H9 (cell line): ENCODE measurements at regions not wholly inside any gene's neighbourhood (a gene's known extent, or its start where the extent isn't known, plus 50 kb on each side); places are given as distances from the start of the nearest gene placed in this dataset.

Experiments used
- DNase-seq: peaks from one replicate; pipeline ENCODE4 v3.0.0-alpha.2; 2017
- H2AFZ ChIP-seq: one replicate; pipeline ENCODE4 v1.6.1; 2013; ENCODE audit warnings: mild to moderate bottlenecking, low read length, control low read depth, moderate library complexity
- H2AK5ac ChIP-seq: 2 replicates; pipeline ENCODE4 v1.6.1; 2013; ENCODE audit warnings: low read length, control low read depth, mixed read lengths; ENCODE audit not compliant: insufficient read length
- H2BK120ac ChIP-seq: one replicate; pipeline ENCODE4 v1.6.1; 2013; ENCODE audit warnings: low read depth, mild to moderate bottlenecking, low read length, control low read depth, inconsistent platforms; ENCODE audit not compliant: poor library complexity, severe bottlenecking
- H2BK12ac ChIP-seq: 2 replicates; pipeline ENCODE4 v1.6.1; 2013; ENCODE audit warnings: low read length, control low read depth, mixed read lengths, low read depth; ENCODE audit not compliant: insufficient read length
- H2BK15ac ChIP-seq: 2 replicates; pipeline ENCODE4 v1.6.1; 2013; ENCODE audit warnings: low read depth, low read length, control low read depth
- H2BK20ac ChIP-seq: one replicate; pipeline ENCODE4 v1.6.1; 2013; ENCODE audit warnings: low read depth, mild to moderate bottlenecking, low read length, control low read depth, inconsistent platforms; ENCODE audit not compliant: poor library complexity, severe bottlenecking
- H2BK5ac ChIP-seq: 2 replicates; pipeline ENCODE4 v1.6.1; 2013; ENCODE audit warnings: low read length, control low read depth, mixed read lengths; ENCODE audit not compliant: insufficient read length
- H3K14ac ChIP-seq: 2 replicates; pipeline ENCODE4 v1.6.1; 2013; ENCODE audit warnings: low read length, control low read depth; ENCODE audit not compliant: insufficient read depth
- H3K18ac ChIP-seq: 2 replicates; pipeline ENCODE4 v1.6.1; 2013; ENCODE audit warnings: low read depth, mild to moderate bottlenecking, mixed read lengths, low read length, control low read depth; ENCODE audit not compliant: insufficient read length
- H3K23ac ChIP-seq: 2 replicates; pipeline ENCODE4 v1.6.1; 2013; ENCODE audit warnings: low read length, control low read depth, mixed read lengths, low read depth; ENCODE audit not compliant: insufficient read length
- H3K23me2 ChIP-seq: 2 replicates; pipeline ENCODE4 v1.6.1; 2013; ENCODE audit warnings: low read depth, mild to moderate bottlenecking, mixed read lengths, low read length, control low read depth; ENCODE audit not compliant: insufficient read length, poor library complexity, severe bottlenecking
- H3K27ac ChIP-seq: 2 replicates; pipeline ENCODE4 v1.5.1; 2013; ENCODE audit warnings: low read length, control low read depth, mixed read lengths, low read depth; ENCODE audit not compliant: insufficient read length
- H3K27me3 ChIP-seq: 2 replicates; pipeline ENCODE4 v1.6.1; 2013; ENCODE audit warnings: low read length, control low read depth, inconsistent platforms; ENCODE audit not compliant: insufficient read depth
- H3K4ac ChIP-seq: 2 replicates; pipeline ENCODE4 v1.6.1; 2013; ENCODE audit warnings: low read depth, mild to moderate bottlenecking, control low read depth, inconsistent platforms, low read length, moderate library complexity
- H3K4me1 ChIP-seq: 2 replicates; pipeline ENCODE4 v1.6.1; 2013; ENCODE audit warnings: low read length, control low read depth, inconsistent platforms; ENCODE audit not compliant: insufficient read depth
- H3K4me2 ChIP-seq: 2 replicates; pipeline ENCODE4 v1.6.1; 2013; ENCODE audit warnings: low read length, control low read depth, mixed read lengths; ENCODE audit not compliant: insufficient read length, insufficient read depth
- H3K56ac ChIP-seq: 2 replicates; pipeline ENCODE4 v1.6.1; 2013; ENCODE audit warnings: low read depth, mild to moderate bottlenecking, mixed read lengths, low read length, control low read depth; ENCODE audit not compliant: insufficient read length
- H3K79me1 ChIP-seq: 2 replicates; pipeline ENCODE4 v1.6.1; 2013; ENCODE audit warnings: low read depth, mild to moderate bottlenecking, moderate library complexity, low read length, control low read depth, inconsistent platforms; ENCODE audit not compliant: insufficient read depth, poor library complexity, severe bottlenecking
- H3K79me2 ChIP-seq: 2 replicates; pipeline ENCODE4 v1.6.1; 2013; ENCODE audit warnings: low read length, control low read depth, inconsistent platforms; ENCODE audit not compliant: insufficient read depth
- H3K9ac ChIP-seq: 2 replicates; pipeline ENCODE4 v1.6.1; 2013; ENCODE audit warnings: low read length, control low read depth, mixed read lengths; ENCODE audit not compliant: insufficient read length; ENCODE audit errors: extremely low read depth
- H3K9me3 ChIP-seq: one replicate; pipeline ENCODE4 v1.6.1; 2013; ENCODE audit warnings: low read depth, low read length, inconsistent platforms; ENCODE audit not compliant: control insufficient read depth
- H3T11ph ChIP-seq: one replicate; pipeline ENCODE4 v1.6.1; 2013; ENCODE audit warnings: mild to moderate bottlenecking, low read length, control low read depth, inconsistent platforms
- H4K20me1 ChIP-seq: one replicate; pipeline ENCODE4 v1.6.1; 2013; ENCODE audit not compliant: control insufficient read depth, insufficient read length, insufficient read depth
- H4K5ac ChIP-seq: 2 replicates; pipeline ENCODE4 v1.6.1; 2013; ENCODE audit warnings: low read depth, mild to moderate bottlenecking, mixed read lengths, low read length, control low read depth; ENCODE audit not compliant: insufficient read length
- H4K8ac ChIP-seq: replicated peaks from 2 replicates; pipeline ENCODE4 v1.6.1; 2013; ENCODE audit warnings: low read length, control low read depth, mixed read lengths, low read depth; ENCODE audit not compliant: insufficient read length
- H4K91ac ChIP-seq: 2 replicates; pipeline ENCODE4 v1.6.1; 2013; ENCODE audit warnings: low read depth, mild to moderate bottlenecking, moderate library complexity, mixed read lengths, low read length, control low read depth; ENCODE audit not compliant: insufficient read length
- H3K27ac Mint-ChIP-seq, 3 experiments: 2 replicates in 2 of 3; 3 replicates in 1 of 3; pipeline ENCODE4 v1.8.0; 2020 to 2021; ENCODE audit warnings: mixed read lengths in 3 of 3, mild to moderate bottlenecking in 1 of 3, moderate library complexity in 1 of 3
- H3K27me3 Mint-ChIP-seq: 2 replicates; pipeline ENCODE4 v1.8.0; 2021; ENCODE audit warnings: low read depth, mild to moderate bottlenecking, moderate library complexity, mixed read lengths
- H3K36me3 Mint-ChIP-seq, 3 experiments: 2 replicates in 2 of 3; 3 replicates in 1 of 3; pipeline ENCODE4 v1.8.0; 2020 to 2021; ENCODE audit warnings: low read depth in 3 of 3, mixed read lengths in 3 of 3; ENCODE audit not compliant: insufficient read depth in 1 of 3
- H3K4me1 Mint-ChIP-seq, 2 experiments: 2 replicates each; pipeline ENCODE4 v1.8.0; 2020; ENCODE audit warnings: mixed read lengths in 2 of 2
- H3K4me3 Mint-ChIP-seq, 2 experiments: 2 replicates in 1 of 2; 3 replicates in 1 of 2; pipeline ENCODE4 v1.8.0; 2020 to 2021; ENCODE audit warnings: mild to moderate bottlenecking in 2 of 2, mixed read lengths in 2 of 2, moderate library complexity in 1 of 2
- H3K9me3 Mint-ChIP-seq, 2 experiments: 2 replicates in 1 of 2; 3 replicates in 1 of 2; pipeline ENCODE4 v1.8.0; 2020; ENCODE audit warnings: mild to moderate bottlenecking in 2 of 2, mixed read lengths in 2 of 2, moderate library complexity in 1 of 2
- WGBS: extraction: QIAGEN DNeasy Blood & Tissue Kit; methylation state at CpG from one replicate; pipeline ENCODE4 v1.1.7; 2013; ENCODE audit warnings: missing lambda C conversion rate, low lambda C conversion rate, mixed read lengths; ENCODE audit not compliant: insufficient read length; ENCODE audit errors: extremely low coverage; 5-methylcytosine and 5-hydroxymethylcytosine counted together
- TF ChIP-seq, protein P1 (sequence below): fragments of 200-600 bp; sonication (generic); conservative IDR thresholded peaks from 3 replicates; pipeline ENCODE4 v1.8.0; 2021; ENCODE audit warnings: antibody characterized with exemption, mild to moderate bottlenecking

DNA sequence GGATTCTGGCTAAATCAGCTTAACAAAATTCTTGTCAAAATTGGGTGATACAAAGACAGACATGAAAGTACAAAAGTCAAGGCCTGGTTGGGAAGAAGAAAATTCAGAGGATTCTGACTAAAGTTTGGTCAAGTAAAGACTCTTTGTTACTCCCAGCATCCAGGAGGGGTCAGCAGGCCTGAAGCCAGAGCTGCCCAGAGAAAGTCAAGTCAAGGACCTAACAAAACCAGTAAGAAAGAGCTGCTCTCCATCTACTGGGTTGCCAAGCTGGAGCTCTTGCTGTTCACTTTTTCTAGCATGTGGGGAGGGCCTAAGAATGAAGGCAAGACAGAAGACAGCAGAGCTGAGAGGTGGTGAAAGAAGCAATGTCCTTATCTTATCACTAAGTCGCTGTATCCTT, 143.3 kb downstream of the C1D start:
- DNase-seq, result no peak
- Histone ChIP-seq H3K23me2 (no peaks in the 10 kb centered on the region), H3T11ph (no peak overlapping the region), H2BK120ac (no peak overlapping the region), H2AFZ (no peak overlapping the region), H3K4ac (no peak overlapping the region), H3K27me3 (no peaks in the 10 kb centered on the region), H3K27ac (no peak overlapping the region), H3K9ac (no peak overlapping the region), H3K18ac (no peak overlapping the region), H4K20me1 (no peaks in the 10 kb centered on the region), H3K79me2 (no peaks in the 10 kb centered on the region), H2BK15ac (no peak overlapping the region), H2BK5ac (no peak overlapping the region), H3K56ac (no peak overlapping the region), H3K14ac (no peak overlapping the region), H2AK5ac (no peak overlapping the region), H4K8ac (no peak overlapping the region), H4K91ac (no peak overlapping the region), H3K9me3 (no peaks in the 10 kb centered on the region), H2BK12ac (no peak overlapping the region), H4K5ac (no peak overlapping the region), H2BK20ac (no peak overlapping the region), H3K4me1 (no peaks in the 10 kb centered on the region), H3K4me2 (no peak overlapping the region), H3K23ac (no peak overlapping the region), H3K79me1 (no peaks in the 10 kb centered on the region)
- Mint-ChIP-seq H3K4me1 (peaks cover 31 to 33% of the 10 kb centered on the region in 2 experiments), H3K9me3 (peaks cover 0 to 2% of the 10 kb centered on the region in 2 experiments; a peak in 2 of 5 replicates), H3K27me3 (no peaks in the 10 kb centered on the region; the same call in 1 of the 2 replicates), H3K27ac (no peak overlapping the region), H3K4me3 (no peak overlapping the region), H3K36me3 (peaks cover 0 to 2% (median 0%) of the 10 kb centered on the region in 3 experiments; a peak in 1 of 7 replicates)
- TF ChIP-seq, protein P1, sequence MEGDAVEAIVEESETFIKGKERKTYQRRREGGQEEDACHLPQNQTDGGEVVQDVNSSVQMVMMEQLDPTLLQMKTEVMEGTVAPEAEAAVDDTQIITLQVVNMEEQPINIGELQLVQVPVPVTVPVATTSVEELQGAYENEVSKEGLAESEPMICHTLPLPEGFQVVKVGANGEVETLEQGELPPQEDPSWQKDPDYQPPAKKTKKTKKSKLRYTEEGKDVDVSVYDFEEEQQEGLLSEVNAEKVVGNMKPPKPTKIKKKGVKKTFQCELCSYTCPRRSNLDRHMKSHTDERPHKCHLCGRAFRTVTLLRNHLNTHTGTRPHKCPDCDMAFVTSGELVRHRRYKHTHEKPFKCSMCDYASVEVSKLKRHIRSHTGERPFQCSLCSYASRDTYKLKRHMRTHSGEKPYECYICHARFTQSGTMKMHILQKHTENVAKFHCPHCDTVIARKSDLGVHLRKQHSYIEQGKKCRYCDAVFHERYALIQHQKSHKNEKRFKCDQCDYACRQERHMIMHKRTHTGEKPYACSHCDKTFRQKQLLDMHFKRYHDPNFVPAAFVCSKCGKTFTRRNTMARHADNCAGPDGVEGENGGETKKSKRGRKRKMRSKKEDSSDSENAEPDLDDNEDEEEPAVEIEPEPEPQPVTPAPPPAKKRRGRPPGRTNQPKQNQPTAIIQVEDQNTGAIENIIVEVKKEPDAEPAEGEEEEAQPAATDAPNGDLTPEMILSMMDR, result no peak; the same call in 2 of the 3 replicates
- no CpG with 5 or more reads among the region's 1 CpG for WGBS
